ENCODE measurements at regions not wholly inside any gene's neighbourhood (a gene's known extent, or its start where the extent isn't known, plus 50 kb on each side); places are given as distances from the start of the nearest gene placed in this dataset.
"Not testable (repeated sequence)": the region's sequence is repeated elsewhere in the genome, so short reads cannot be mapped to it uniquely, and the experiment has no call there.

GRCh38 chr10:90294821-90295540 is 562.9 kb downstream of the HTR7 start:
- H3K4me2 ChIP-seq (ENCODE audit: low read length); H3K27me3 ChIP-seq (ENCODE audit: control insufficient read depth, insufficient read depth, low read length); H3K4me1 ChIP-seq (ENCODE audit: control insufficient read depth, insufficient read depth, low read length); H3K36me3 ChIP-seq (ENCODE audit: insufficient read depth, low read length); H3K9ac ChIP-seq (ENCODE audit: low read depth, low read length); H3K9me3 ChIP-seq (replicated peaks; ENCODE audit: low read length); H3K4me3 ChIP-seq (ENCODE audit: low read length): not testable (repeated sequence)

GRCh38 chr10:90302031-90302430 is 555.8 kb downstream of the HTR7 start:
- H3K27me3 ChIP-seq (ENCODE audit: control insufficient read depth, insufficient read depth, low read length); H3K4me2 ChIP-seq (ENCODE audit: low read length); H3K9ac ChIP-seq (ENCODE audit: low read depth, low read length); H3K36me3 ChIP-seq (ENCODE audit: insufficient read depth, low read length); H3K4me1 ChIP-seq (ENCODE audit: control insufficient read depth, insufficient read depth, low read length); H3K4me3 ChIP-seq (ENCODE audit: low read length); H3K9me3 ChIP-seq (replicated peaks; ENCODE audit: low read length): not testable (repeated sequence)

DNA sequence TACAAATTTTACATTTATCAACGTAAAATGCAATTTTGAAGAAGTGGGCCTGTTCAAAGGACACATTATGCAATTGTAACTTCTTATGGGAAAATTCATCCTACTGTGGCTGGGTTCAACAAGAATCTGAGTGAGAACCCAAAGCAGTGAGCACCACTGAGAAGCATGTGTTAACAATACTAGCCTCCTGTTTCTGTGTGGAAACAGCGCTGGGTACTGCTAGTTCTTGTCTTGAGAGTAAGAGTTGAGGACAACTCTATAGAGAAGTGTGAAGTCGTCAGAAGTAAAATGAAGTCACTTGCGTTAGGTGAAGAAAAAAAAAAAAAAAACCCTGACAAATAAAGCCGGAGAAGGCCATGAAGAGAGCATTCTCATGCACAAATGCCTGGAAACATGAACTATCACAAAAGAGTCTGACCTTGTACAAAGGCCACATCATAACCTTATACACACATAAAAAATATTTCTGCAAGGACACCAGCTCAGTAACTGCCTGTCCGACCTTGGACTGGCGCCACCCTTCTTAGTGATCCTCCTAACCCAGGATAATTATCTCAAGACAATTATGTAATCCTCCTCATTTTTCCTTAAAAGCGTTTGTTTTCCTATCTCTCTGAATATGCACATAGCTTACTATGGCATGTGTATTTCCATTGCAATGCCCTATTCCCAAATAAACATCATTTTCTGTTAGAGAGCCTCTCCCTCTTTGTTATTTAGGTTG is 554.9 kb downstream of the HTR7 start:
- peaks cover 4% of the 10 kb centered on the region for H3K27me3 ChIP-seq (ENCODE audit: control insufficient read depth, insufficient read depth, low read length)

DNA sequence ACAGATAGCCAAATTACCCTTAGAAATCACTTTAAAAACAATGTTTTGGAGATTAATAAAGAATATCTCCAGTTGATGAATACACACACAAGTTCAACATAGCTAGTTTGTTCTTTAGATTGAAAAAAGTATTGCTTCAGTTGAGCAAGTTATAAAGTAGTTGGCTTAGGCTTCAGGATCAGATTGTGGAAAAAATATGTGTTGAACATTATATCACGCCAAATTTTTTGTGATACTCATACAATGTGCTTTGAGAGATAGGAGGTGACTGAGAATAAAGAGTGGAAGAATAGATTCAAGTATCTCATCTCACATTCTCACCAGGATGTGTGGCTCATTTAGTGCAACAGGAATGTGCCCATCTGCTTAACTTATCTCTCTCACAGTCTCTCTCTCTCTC is 553.3 kb downstream of the HTR7 start:
- no peaks in the 10 kb centered on the region for H3K9me3 ChIP-seq (replicated peaks; ENCODE audit: low read length)
- H3K9ac ChIP-seq (ENCODE audit: low read depth, low read length) = no peak overlapping the region
- H3K4me1 ChIP-seq (ENCODE audit: control insufficient read depth, insufficient read depth, low read length) = peaks cover 4% of the 10 kb centered on the region
- no peak overlapping the region for H3K4me3 ChIP-seq (ENCODE audit: low read length)
- H3K36me3 ChIP-seq (ENCODE audit: insufficient read depth, low read length) = no peaks in the 10 kb centered on the region
- no peak overlapping the region for H3K4me2 ChIP-seq (ENCODE audit: low read length)
- peaks cover 4% of the 10 kb centered on the region for H3K27me3 ChIP-seq (ENCODE audit: control insufficient read depth, insufficient read depth, low read length)

More for the DNA sequence above, 554.9 kb downstream of the HTR7 start:
- Histone ChIP-seq H3K9me3 (replicated peaks; ENCODE audit: low read length) (no peaks in the 10 kb centered on the region), H3K4me3 (ENCODE audit: low read length) (no peak overlapping the region), H3K4me2 (ENCODE audit: low read length) (no peak overlapping the region), H3K9ac (ENCODE audit: low read depth, low read length) (no peak overlapping the region), H3K36me3 (ENCODE audit: insufficient read depth, low read length) (no peaks in the 10 kb centered on the region), H3K4me1 (ENCODE audit: control insufficient read depth, insufficient read depth, low read length) (peaks cover 4% of the 10 kb centered on the region)

- Histone ChIP-seq H3K9me3 (replicated peaks; ENCODE audit: low read length) (no peaks in the 10 kb centered on the region), H3K27me3 (ENCODE audit: control insufficient read depth, insufficient read depth, low read length) (peaks cover 4% of the 10 kb centered on the region), H3K4me1 (ENCODE audit: control insufficient read depth, insufficient read depth, low read length) (peaks cover 4% of the 10 kb centered on the region), H3K4me3 (ENCODE audit: low read length) (no peak overlapping the region), H3K36me3 (ENCODE audit: insufficient read depth, low read length) (no peaks in the 10 kb centered on the region), H3K9ac (ENCODE audit: low read depth, low read length) (no peak overlapping the region), H3K4me2 (ENCODE audit: low read length) (peak overlapping the region; percentile 22)
Observed at GRCh38 chr10:90306187-90306586, 551.7 kb downstream of the HTR7 start.

GRCh38 chr10:90308223-90308622 is 549.6 kb downstream of the HTR7 start:
- Histone ChIP-seq H3K27me3 (ENCODE audit: control insufficient read depth, insufficient read depth, low read length) (peaks cover 4% of the 10 kb centered on the region), H3K36me3 (ENCODE audit: insufficient read depth, low read length) (no peaks in the 10 kb centered on the region), H3K9ac (ENCODE audit: low read depth, low read length) (no peak overlapping the region), H3K4me1 (ENCODE audit: control insufficient read depth, insufficient read depth, low read length) (peaks cover 4% of the 10 kb centered on the region), H3K9me3 (replicated peaks; ENCODE audit: low read length) (no peaks in the 10 kb centered on the region), H3K4me3 (ENCODE audit: low read length) (no peak overlapping the region), H3K4me2 (ENCODE audit: low read length) (no peak overlapping the region)

DNA sequence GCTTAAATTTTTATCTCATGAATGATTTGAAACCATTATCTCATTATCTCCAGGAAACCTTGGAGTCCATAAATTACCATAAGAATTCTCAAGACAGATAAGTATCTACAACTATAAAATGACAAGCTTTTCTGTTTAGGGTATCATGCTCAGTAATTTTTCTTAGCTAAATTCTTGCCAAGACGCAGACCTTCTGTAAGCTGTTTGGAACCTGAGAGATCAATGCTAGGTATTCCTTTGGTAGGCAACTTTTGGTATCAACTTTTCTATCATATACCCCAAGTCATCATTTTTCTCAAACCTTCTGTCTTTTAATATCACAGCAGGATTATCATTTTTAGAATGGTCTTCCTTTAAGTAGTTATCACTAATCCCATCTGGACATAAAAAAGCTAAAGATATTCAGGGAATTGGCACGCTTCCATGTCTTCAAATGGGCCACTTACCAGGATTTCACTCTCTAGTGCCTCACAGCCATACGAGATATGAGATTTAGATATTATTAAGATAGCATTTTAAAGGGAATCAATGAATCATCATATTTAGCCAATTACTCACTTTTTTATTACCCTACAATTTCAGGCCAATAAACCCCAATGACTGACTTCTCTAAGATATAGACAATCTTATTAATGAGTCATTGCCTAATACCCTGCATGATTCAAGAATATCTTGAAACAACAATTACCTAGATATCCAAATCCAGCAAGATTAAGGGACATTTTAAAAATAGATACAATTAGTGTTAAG is 544.1 kb downstream of the HTR7 start:
- Histone ChIP-seq H3K36me3 (ENCODE audit: insufficient read depth, low read length) (no peaks in the 10 kb centered on the region), H3K4me3 (ENCODE audit: low read length) (peak overlapping the region; percentile 7), H3K27me3 (ENCODE audit: control insufficient read depth, insufficient read depth, low read length) (no peaks in the 10 kb centered on the region), H3K4me2 (ENCODE audit: low read length) (peak overlapping the region; percentile 52), H3K4me1 (ENCODE audit: control insufficient read depth, insufficient read depth, low read length) (peaks cover 16% of the 10 kb centered on the region), H3K9ac (ENCODE audit: low read depth, low read length) (no peak overlapping the region), H3K9me3 (replicated peaks; ENCODE audit: low read length) (no peaks in the 10 kb centered on the region)

DNA sequence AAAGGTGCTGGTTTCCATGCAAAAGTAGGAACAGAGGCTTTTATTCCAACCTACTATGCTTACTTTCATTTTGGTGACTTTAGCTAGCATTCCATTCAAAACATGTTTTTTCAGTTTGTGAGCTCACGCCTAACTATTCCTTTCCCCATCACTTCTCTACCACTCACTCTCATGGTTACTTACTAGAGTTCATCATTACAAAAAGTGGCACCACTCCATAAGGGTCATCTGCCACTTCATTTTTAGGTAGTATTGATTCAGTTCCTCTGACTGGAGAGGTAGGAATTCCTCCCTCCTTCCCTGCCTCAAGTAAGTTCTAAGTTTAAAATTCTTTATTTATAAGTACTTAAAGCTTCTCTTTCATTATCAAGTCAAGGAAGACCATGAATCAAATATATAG is 543.1 kb downstream of the HTR7 start:
- H3K4me1 ChIP-seq (ENCODE audit: control insufficient read depth, insufficient read depth, low read length) = peaks cover 26% of the 10 kb centered on the region
- peak overlapping the region; percentile 41 for H3K4me2 ChIP-seq (ENCODE audit: low read length)
- H3K27me3 ChIP-seq (ENCODE audit: control insufficient read depth, insufficient read depth, low read length) = no peaks in the 10 kb centered on the region
- no peaks in the 10 kb centered on the region for H3K9me3 ChIP-seq (replicated peaks; ENCODE audit: low read length)
- no peak overlapping the region for H3K4me3 ChIP-seq (ENCODE audit: low read length)
- H3K36me3 ChIP-seq (ENCODE audit: insufficient read depth, low read length) = no peaks in the 10 kb centered on the region
- H3K9ac ChIP-seq (ENCODE audit: low read depth, low read length) = no peak overlapping the region

GRCh38 chr10:90317172-90317571 is 540.7 kb downstream of the HTR7 start:
- Histone ChIP-seq H3K4me2 (ENCODE audit: low read length) (no peak overlapping the region), H3K27me3 (ENCODE audit: control insufficient read depth, insufficient read depth, low read length) (no peaks in the 10 kb centered on the region), H3K4me3 (ENCODE audit: low read length) (no peak overlapping the region), H3K9me3 (replicated peaks; ENCODE audit: low read length) (no peaks in the 10 kb centered on the region), H3K9ac (ENCODE audit: low read depth, low read length) (no peak overlapping the region), H3K36me3 (ENCODE audit: insufficient read depth, low read length) (no peaks in the 10 kb centered on the region), H3K4me1 (ENCODE audit: control insufficient read depth, insufficient read depth, low read length) (peaks cover 26% of the 10 kb centered on the region)

- Histone ChIP-seq H3K4me1 (ENCODE audit: control insufficient read depth, insufficient read depth, low read length) (peaks cover 24% of the 10 kb centered on the region), H3K4me3 (ENCODE audit: low read length) (no peak overlapping the region), H3K9ac (ENCODE audit: low read depth, low read length) (no peak overlapping the region), H3K4me2 (ENCODE audit: low read length) (no peak overlapping the region), H3K36me3 (ENCODE audit: insufficient read depth, low read length) (no peaks in the 10 kb centered on the region), H3K27me3 (ENCODE audit: control insufficient read depth, insufficient read depth, low read length) (no peaks in the 10 kb centered on the region), H3K9me3 (replicated peaks; ENCODE audit: low read length) (no peaks in the 10 kb centered on the region)
Observed at GRCh38 chr10:90318659-90319058, 539.2 kb downstream of the HTR7 start.

DNA sequence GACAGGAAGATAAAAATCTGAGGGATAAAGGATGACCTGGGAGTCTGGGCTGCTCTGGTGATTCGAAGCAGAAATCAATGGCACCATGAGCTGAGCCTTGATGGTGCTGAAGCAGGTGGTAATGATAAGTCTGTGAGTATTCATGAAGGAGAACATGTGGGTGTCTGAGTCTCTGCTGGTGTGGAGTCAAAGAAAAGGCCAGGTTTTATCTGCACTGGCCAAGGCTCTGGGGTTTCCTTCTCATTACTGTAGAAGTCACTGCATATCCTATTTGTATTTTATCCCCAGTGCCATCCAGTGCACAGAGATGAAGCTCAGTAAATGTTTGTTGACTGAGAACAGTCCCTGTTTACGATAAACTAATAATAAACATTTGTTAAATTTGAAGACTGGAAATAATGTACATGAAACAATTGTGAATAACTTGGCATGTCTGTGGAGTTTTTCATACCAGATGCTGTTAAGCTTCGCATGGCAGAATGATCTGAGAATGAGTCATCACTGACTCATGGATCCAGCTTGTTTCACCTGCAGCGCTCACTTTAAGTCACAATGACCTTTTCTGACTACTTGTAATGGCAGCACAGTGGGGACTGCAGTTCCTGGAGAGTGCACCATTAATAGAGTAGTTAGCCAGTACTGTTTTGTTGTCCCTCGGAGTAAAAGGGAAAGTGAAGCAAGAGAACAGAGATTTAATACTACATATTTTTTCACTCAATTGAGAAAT is 538.5 kb downstream of the HTR7 start:
- Histone ChIP-seq H3K9ac (ENCODE audit: low read depth, low read length) (peak overlapping the region; percentile 11), H3K27me3 (ENCODE audit: control insufficient read depth, insufficient read depth, low read length) (no peaks in the 10 kb centered on the region), H3K4me1 (ENCODE audit: control insufficient read depth, insufficient read depth, low read length) (peaks cover 17% of the 10 kb centered on the region), H3K4me3 (ENCODE audit: low read length) (peak overlapping the region; percentile 39), H3K9me3 (replicated peaks; ENCODE audit: low read length) (no peaks in the 10 kb centered on the region), H3K4me2 (ENCODE audit: low read length) (peak overlapping the region; percentile 61), H3K36me3 (ENCODE audit: insufficient read depth, low read length) (no peaks in the 10 kb centered on the region)

All from skeletal muscle satellite cell (primary cell).